Skeletal muscle cell (primary cell): ENCODE measurements at regions not wholly inside any gene's neighbourhood (a gene's known extent, or its start where the extent isn't known, plus 50 kb on each side); places are given as distances from the start of the nearest gene placed in this dataset.
"Not testable (repeated sequence)": the region's sequence is repeated elsewhere in the genome, so short reads cannot be mapped to it uniquely, and the experiment has no call there.

ENCODE experiments used
- DNase-seq: peaks from one replicate; pipeline ENCODE4 v3.0.0-alpha.2; 2010; ENCODE audit warnings: low read depth
- H3K4me3 ChIP-seq: 2 replicates; pipeline ENCODE4 v1.5.1; 2011; ENCODE audit warnings: low read depth, mild to moderate bottlenecking, control low read depth, low read length, moderate library complexity

- no peak for DNase-seq
Measured at GRCh38 chr13:110971486-110971885, 56.6 kb upstream of the ANKRD10 start.

GRCh38 chr13:110967156-110967855, 52.4 kb upstream of the ANKRD10 start:
- H3K4me3 ChIP-seq, DNase-seq: not testable (repeated sequence)

More at GRCh38 chr13:110971486-110971885, 56.6 kb upstream of the ANKRD10 start:
- no peak overlapping the region for H3K4me3 ChIP-seq

GRCh38 chr13:110965755-110966134, 50.9 kb upstream of the ANKRD10 start:
- no peak for DNase-seq
- H3K4me3 ChIP-seq = no peak overlapping the region

- DNase-seq = no peak
Measured at GRCh38 chr13:110965038-110965754, 50.3 kb upstream of the ANKRD10 start.

More at GRCh38 chr13:110965038-110965754, 50.3 kb upstream of the ANKRD10 start:
- H3K4me3 ChIP-seq = no peak overlapping the region
